ENCODE measurements at regions not wholly inside any gene's neighbourhood (a gene's known extent, or its start where the extent isn't known, plus 50 kb on each side); places are given as distances from the start of the nearest gene placed in this dataset.

DNA sequence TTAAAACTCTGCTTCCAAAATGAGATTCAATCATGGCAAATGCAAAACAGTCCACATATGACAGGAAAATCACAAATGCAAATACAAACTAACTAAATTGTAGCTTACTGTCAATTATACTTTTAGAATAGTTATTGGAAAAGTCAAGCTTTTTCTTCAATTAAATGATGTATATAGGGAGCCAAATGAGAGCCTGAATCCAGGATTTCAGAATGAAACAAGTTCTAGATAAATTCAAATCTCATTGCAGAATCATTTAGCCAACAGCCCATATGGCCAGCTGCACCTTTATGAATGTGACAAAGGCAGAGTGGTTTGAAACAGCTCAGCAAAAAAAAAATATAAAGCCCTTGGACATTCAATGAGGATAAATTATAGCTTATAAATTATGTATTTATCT, 82.2 kb upstream of the SCIN start:
- TF ChIP-seq EZH2 (IDR thresholded peaks at IDR 0.05; ENCODE audit: borderline replicate concordance, low read depth, low read length, severe bottlenecking) (no peak), POLR2AphosphoS5 (IDR thresholded peaks at IDR 0.05; ENCODE audit: insufficient read depth, low read depth, low read length) (no peak), MAX (IDR thresholded peaks at IDR 0.05; ENCODE audit: insufficient read depth, insufficient read length) (no peak), GATA2 (IDR thresholded peaks at IDR 0.05; ENCODE audit: insufficient read depth, insufficient read length, low read depth, low read length) (no peak)
- TF ChIP-seq, protein P1, sequence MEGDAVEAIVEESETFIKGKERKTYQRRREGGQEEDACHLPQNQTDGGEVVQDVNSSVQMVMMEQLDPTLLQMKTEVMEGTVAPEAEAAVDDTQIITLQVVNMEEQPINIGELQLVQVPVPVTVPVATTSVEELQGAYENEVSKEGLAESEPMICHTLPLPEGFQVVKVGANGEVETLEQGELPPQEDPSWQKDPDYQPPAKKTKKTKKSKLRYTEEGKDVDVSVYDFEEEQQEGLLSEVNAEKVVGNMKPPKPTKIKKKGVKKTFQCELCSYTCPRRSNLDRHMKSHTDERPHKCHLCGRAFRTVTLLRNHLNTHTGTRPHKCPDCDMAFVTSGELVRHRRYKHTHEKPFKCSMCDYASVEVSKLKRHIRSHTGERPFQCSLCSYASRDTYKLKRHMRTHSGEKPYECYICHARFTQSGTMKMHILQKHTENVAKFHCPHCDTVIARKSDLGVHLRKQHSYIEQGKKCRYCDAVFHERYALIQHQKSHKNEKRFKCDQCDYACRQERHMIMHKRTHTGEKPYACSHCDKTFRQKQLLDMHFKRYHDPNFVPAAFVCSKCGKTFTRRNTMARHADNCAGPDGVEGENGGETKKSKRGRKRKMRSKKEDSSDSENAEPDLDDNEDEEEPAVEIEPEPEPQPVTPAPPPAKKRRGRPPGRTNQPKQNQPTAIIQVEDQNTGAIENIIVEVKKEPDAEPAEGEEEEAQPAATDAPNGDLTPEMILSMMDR (IDR thresholded peaks at IDR 0.05; ENCODE audit: extremely low read depth in 1 of 2, insufficient read depth in 1 of 2, low read depth in 1 of 2, low read length in 2 of 2), result no peak
